Neural cell (in vitro differentiated cells): ENCODE measurements at regions not wholly inside any gene's neighbourhood (a gene's known extent, or its start where the extent isn't known, plus 50 kb on each side); places are given as distances from the start of the nearest gene placed in this dataset.

Experiments
- H2AFZ ChIP-seq: fragments of 200-600, 300-800 bp; sonication (generic), shearing (Covaris generic); 2 replicates; pipeline ENCODE4 v1.6.0; 2014; ENCODE audit warnings: low read depth, mild to moderate bottlenecking, antibody characterized with exemption, low read length, moderate library complexity
- H3F3A ChIP-seq: fragments of 200-600 bp; shearing (Covaris generic); 2 replicates; pipeline ENCODE4 v1.6.1; 2016; ENCODE audit warnings: mild to moderate bottlenecking, moderate library complexity, mixed read lengths, antibody characterized with exemption, low read length; ENCODE audit not compliant: insufficient read depth, poor library complexity, severe bottlenecking
- H3K27ac ChIP-seq: fragments of 200-600, 300-800 bp; sonication (generic), shearing (Covaris generic); 2 replicates; pipeline ENCODE4 v1.5.1; 2014; ENCODE audit warnings: mild to moderate bottlenecking, low read length, moderate library complexity
- H3K27me3 ChIP-seq: fragments of 300-800, 200-600 bp; sonication (generic), shearing (Covaris generic); 2 replicates; pipeline ENCODE4 v1.6.0; 2014; ENCODE audit warnings: mild to moderate bottlenecking, low read depth, low read length, moderate library complexity; ENCODE audit not compliant: insufficient read depth
- H3K36me3 ChIP-seq: fragments of 300-800, 200-600 bp; sonication (generic), shearing (Covaris generic); 2 replicates; pipeline ENCODE4 v1.5.1; 2014; ENCODE audit warnings: mild to moderate bottlenecking, antibody characterized with exemption, low read length, moderate library complexity; ENCODE audit not compliant: insufficient read depth
- H3K4me2 ChIP-seq: fragments of 300-800, 200-600 bp; sonication (generic), shearing (Covaris generic); 2 replicates; pipeline ENCODE4 v1.6.0; 2014; ENCODE audit warnings: mild to moderate bottlenecking, low read length
- H3K4me3 ChIP-seq: fragments of 300-800, 200-600 bp; sonication (generic), shearing (Covaris generic); 2 replicates; pipeline ENCODE4 v1.5.1; 2014; ENCODE audit warnings: mild to moderate bottlenecking, low read length, moderate library complexity
- H3K79me2 ChIP-seq: fragments of 200-600 bp; shearing (Covaris generic); replicated peaks from 2 replicates; pipeline ENCODE4 v1.6.0; 2014; ENCODE audit warnings: mild to moderate bottlenecking, low read length, moderate library complexity; ENCODE audit not compliant: insufficient read depth
- H3K9ac ChIP-seq: fragments of 300-800, 200-600 bp; sonication (generic), shearing (Covaris generic); 2 replicates; pipeline ENCODE4 v1.6.1; 2016; ENCODE audit warnings: mild to moderate bottlenecking, low read length, mixed read lengths
- H3K9me2 ChIP-seq: fragments of 200-600 bp; shearing (Covaris generic); 2 replicates; pipeline ENCODE4 v1.6.1; 2016; ENCODE audit warnings: mild to moderate bottlenecking, low read length, mixed read lengths; ENCODE audit not compliant: insufficient read depth
- H3K9me3 ChIP-seq: fragments of 200-600, 300-800 bp; sonication (generic), shearing (Covaris generic); 2 replicates; pipeline ENCODE4 v1.6.1; 2016; ENCODE audit warnings: mild to moderate bottlenecking, mixed run types, low read length, moderate library complexity, mixed read lengths
- H4K20me1 ChIP-seq: fragments of 200-600 bp; shearing (Covaris generic); 2 replicates; pipeline ENCODE4 v1.6.1; 2016; ENCODE audit warnings: mild to moderate bottlenecking, mixed run types; ENCODE audit not compliant: insufficient read depth
- EP300 ChIP-seq: fragments of 450-650 bp; conservative IDR thresholded peaks from 2 replicates; pipeline ENCODE4 v1.6.1; 2014; ENCODE audit warnings: antibody characterized with exemption, mild to moderate bottlenecking, moderate library complexity; ENCODE audit not compliant: poor library complexity, severe bottlenecking
- EZH2 ChIP-seq: fragments of 200-600, 300-800 bp; shearing (Covaris generic), sonication (generic); IDR thresholded peaks from 2 replicates; pipeline ENCODE4 v1.6.1; 2014; ENCODE audit warnings: antibody characterized with exemption, low read length, borderline replicate concordance, mild to moderate bottlenecking; ENCODE audit not compliant: insufficient read depth, poor library complexity, severe bottlenecking
- MXI1 ChIP-seq: fragments of 450-650 bp; conservative IDR thresholded peaks from 2 replicates; pipeline ENCODE4 v1.6.1; 2014; ENCODE audit warnings: antibody characterized with exemption, mild to moderate bottlenecking; ENCODE audit not compliant: poor library complexity, severe bottlenecking
- POLR2AphosphoS5 ChIP-seq: IDR thresholded peaks from 2 replicates; pipeline ENCODE4 v1.6.1; 2012
- RAD21 ChIP-seq: fragments of 450-650 bp; conservative IDR thresholded peaks from 2 replicates; pipeline ENCODE4 v1.6.1; 2014; ENCODE audit warnings: antibody characterized with exemption, mild to moderate bottlenecking, moderate library complexity
- SMC3 ChIP-seq: fragments of 450-650 bp; conservative IDR thresholded peaks from 2 replicates; pipeline ENCODE4 v1.6.1; 2014; ENCODE audit warnings: antibody characterized with exemption, mild to moderate bottlenecking, moderate library complexity; ENCODE audit not compliant: poor library complexity
- TAF1 ChIP-seq: IDR thresholded peaks from 2 replicates; pipeline ENCODE4 v1.6.1; 2012; ENCODE audit warnings: low read depth
- TF ChIP-seq, protein P1 (sequence below): fragments of 450-650 bp; IDR thresholded peaks from 2 replicates; pipeline ENCODE4 v1.5.1; 2014; ENCODE audit warnings: antibody characterized with exemption, mild to moderate bottlenecking, moderate library complexity; ENCODE audit not compliant: poor library complexity, severe bottlenecking
- TF ChIP-seq, protein P2 (sequence below): IDR thresholded peaks from 2 replicates; pipeline ENCODE4 v1.6.1; 2012; ENCODE audit warnings: borderline replicate concordance

DNA sequence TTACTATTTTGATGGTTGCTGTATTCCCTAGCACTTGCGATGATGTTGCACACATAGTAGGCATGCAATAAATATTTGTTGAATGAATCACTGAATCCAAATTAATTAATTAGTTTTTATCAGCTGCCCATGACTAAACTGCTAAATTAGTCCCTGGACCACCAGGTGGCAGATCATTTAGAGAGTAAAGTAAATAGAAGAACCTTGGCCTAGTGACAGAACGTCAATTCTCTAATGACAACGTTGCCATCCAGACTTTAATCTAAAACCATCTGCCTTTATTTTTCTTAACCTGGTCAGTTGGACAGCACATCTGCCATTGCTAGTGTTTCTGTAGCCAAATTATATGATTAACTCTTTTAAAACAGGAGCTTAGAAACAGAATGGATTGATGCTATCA, 457.5 kb downstream of the KIF4B start:
- no peaks in the 10 kb centered on the region for H3K79me2 ChIP-seq
- H3K9me3 ChIP-seq, result no peaks in the 10 kb centered on the region
- no peak for TF ChIP-seq EZH2
- TF ChIP-seq, protein P1, sequence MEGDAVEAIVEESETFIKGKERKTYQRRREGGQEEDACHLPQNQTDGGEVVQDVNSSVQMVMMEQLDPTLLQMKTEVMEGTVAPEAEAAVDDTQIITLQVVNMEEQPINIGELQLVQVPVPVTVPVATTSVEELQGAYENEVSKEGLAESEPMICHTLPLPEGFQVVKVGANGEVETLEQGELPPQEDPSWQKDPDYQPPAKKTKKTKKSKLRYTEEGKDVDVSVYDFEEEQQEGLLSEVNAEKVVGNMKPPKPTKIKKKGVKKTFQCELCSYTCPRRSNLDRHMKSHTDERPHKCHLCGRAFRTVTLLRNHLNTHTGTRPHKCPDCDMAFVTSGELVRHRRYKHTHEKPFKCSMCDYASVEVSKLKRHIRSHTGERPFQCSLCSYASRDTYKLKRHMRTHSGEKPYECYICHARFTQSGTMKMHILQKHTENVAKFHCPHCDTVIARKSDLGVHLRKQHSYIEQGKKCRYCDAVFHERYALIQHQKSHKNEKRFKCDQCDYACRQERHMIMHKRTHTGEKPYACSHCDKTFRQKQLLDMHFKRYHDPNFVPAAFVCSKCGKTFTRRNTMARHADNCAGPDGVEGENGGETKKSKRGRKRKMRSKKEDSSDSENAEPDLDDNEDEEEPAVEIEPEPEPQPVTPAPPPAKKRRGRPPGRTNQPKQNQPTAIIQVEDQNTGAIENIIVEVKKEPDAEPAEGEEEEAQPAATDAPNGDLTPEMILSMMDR, result no peak
- H3F3A ChIP-seq, result no peaks in the 10 kb centered on the region
- H3K4me3 ChIP-seq, result no peak overlapping the region
- no peak overlapping the region for H3K9ac ChIP-seq
- no peaks in the 10 kb centered on the region for H3K36me3 ChIP-seq
- H3K27ac ChIP-seq, result no peak overlapping the region
- H3K9me2 ChIP-seq, result no peaks in the 10 kb centered on the region
- H3K4me2 ChIP-seq, result no peak overlapping the region
- no peaks in the 10 kb centered on the region for H3K27me3 ChIP-seq
- no peaks in the 10 kb centered on the region for H4K20me1 ChIP-seq
- no peak overlapping the region for H2AFZ ChIP-seq

DNA sequence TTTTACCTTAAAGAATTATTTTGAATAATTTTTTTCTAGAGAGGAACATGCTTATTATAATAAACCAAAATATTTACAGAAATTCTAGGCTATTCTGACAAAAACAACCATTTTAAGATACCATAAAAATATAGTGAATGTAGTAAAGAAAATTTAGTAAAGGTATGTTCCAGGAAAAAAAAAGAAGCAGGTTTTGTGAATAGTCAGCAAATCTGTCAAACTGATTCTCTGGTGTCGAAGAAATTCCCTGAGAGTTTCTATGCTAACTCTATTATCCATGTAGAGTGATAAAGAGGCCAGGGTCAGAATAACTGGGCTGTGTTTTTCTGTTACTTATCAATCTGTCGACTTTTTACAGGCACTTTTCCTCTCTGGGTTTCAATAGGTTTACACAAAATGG, 459.2 kb downstream of the KIF4B start:
- H3K9me3 ChIP-seq, result no peaks in the 10 kb centered on the region
- H3K27ac ChIP-seq, result no peak overlapping the region
- TF ChIP-seq SMC3, result no peak
- no peak for TF ChIP-seq POLR2AphosphoS5
- TF ChIP-seq, protein P1, result no peak
- TF ChIP-seq EP300, result no peak
- TF ChIP-seq MXI1, result no peak
- TF ChIP-seq EZH2, result no peak
- TF ChIP-seq, protein P2, sequence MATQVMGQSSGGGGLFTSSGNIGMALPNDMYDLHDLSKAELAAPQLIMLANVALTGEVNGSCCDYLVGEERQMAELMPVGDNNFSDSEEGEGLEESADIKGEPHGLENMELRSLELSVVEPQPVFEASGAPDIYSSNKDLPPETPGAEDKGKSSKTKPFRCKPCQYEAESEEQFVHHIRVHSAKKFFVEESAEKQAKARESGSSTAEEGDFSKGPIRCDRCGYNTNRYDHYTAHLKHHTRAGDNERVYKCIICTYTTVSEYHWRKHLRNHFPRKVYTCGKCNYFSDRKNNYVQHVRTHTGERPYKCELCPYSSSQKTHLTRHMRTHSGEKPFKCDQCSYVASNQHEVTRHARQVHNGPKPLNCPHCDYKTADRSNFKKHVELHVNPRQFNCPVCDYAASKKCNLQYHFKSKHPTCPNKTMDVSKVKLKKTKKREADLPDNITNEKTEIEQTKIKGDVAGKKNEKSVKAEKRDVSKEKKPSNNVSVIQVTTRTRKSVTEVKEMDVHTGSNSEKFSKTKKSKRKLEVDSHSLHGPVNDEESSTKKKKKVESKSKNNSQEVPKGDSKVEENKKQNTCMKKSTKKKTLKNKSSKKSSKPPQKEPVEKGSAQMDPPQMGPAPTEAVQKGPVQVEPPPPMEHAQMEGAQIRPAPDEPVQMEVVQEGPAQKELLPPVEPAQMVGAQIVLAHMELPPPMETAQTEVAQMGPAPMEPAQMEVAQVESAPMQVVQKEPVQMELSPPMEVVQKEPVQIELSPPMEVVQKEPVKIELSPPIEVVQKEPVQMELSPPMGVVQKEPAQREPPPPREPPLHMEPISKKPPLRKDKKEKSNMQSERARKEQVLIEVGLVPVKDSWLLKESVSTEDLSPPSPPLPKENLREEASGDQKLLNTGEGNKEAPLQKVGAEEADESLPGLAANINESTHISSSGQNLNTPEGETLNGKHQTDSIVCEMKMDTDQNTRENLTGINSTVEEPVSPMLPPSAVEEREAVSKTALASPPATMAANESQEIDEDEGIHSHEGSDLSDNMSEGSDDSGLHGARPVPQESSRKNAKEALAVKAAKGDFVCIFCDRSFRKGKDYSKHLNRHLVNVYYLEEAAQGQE, result no peak
- TF ChIP-seq TAF1, result no peak
- TF ChIP-seq RAD21, result no peak

More for the DNA sequence above, 459.2 kb downstream of the KIF4B start:
- no peak overlapping the region for H3K9ac ChIP-seq
- no peaks in the 10 kb centered on the region for H3K27me3 ChIP-seq
- no peaks in the 10 kb centered on the region for H3F3A ChIP-seq
- H3K4me3 ChIP-seq, result no peak overlapping the region
- no peaks in the 10 kb centered on the region for H3K9me2 ChIP-seq
- H3K36me3 ChIP-seq, result no peaks in the 10 kb centered on the region
- H4K20me1 ChIP-seq, result no peaks in the 10 kb centered on the region
- no peak overlapping the region for H3K4me2 ChIP-seq
- no peak overlapping the region for H2AFZ ChIP-seq
- H3K79me2 ChIP-seq, result no peaks in the 10 kb centered on the region
